Dermis blood vessel endothelial cell (primary cell): ENCODE measurements at regions not wholly inside any gene's neighbourhood (a gene's known extent, or its start where the extent isn't known, plus 50 kb on each side); places are given as distances from the start of the nearest gene placed in this dataset.
"Not testable (repeated sequence)": the region's sequence is repeated elsewhere in the genome, so short reads cannot be mapped to it uniquely, and the experiment has no call there.

Source experiments
- DNase-seq: peaks from one replicate; pipeline ENCODE4 v3.0.0; 2010

DNA sequence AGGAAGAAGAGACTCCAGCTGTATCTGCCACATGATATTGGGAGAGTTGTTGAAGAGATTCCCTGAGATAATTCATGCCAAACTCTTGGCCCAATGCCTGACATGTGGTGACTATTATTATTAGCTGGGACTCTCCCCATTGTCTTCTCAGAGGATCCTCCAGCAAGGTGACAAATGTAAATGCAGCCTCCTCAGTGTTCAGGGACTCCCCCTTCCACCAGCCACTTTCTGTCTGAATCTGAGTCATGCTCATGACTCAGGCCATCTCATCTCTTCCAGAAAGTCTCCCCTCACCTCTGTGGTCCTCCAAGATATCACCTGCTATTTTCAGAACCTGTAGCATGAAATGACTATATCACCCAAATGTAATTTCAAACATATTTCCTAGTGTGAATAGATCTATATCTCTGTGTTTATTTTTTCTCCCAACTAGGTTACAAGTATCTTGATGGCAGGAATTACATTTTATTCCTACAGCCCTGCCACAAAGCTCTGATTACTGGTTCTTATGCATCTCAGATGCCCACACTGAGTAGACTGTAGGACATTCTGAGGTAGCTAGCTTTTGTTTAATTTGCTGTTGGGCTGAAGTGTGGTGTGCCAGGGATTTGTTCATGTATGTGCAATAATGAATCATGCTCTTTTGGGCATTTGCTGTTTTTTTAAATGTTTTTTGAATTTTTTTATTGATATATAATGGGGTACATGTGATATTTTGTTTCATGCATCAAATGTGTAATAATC lies 126.6 kb upstream of the IL12B start:
- no peak for DNase-seq

DNA sequence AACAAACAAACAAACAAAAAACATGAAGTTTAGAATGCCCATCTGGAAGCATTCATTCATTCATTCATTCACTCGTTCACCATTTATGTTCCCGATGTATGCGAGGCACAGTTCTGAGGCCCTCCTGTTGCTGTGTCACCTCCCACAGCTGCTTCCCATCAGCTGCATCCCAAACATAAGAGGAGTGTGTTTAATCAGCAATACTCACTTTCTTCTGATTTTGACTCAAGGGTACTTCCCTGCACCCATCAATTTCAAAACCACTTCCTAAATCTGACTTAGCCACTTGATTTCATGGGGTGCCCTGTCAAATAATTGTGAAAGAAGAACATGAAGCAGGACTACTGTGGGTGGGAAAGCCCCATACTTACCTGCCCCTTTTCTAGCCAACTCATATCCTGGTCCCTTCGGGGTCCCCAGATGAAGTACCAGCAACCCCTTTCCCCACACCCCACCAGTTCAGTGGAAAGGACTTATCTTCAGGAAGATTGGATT lies 128.0 kb upstream of the IL12B start:
- no peak for DNase-seq

DNA sequence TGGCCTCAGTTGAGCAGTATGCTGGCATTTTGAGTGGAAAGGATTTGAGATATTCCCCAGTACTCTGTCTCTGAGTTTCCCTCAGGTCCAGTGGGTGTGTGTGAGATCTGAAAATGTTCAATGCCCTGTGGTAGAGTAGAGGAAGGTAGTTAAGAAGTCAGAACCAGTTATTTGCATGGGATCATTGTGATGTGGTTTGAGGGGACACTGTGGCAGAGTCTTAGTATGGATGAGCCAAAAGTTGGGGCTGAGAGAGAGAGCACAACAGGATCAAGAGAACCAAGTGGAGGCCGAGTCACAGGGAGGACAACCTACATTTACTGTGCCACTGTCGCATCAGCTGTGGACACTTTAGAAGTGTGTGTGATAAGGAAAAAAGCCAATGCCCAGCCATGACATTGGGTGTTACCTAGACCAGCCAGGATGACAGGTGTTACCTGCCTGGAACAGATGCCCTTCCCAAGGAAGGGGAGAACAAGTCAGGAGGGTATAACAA lies 128.9 kb upstream of the IL12B start:
- no peak for DNase-seq

DNA sequence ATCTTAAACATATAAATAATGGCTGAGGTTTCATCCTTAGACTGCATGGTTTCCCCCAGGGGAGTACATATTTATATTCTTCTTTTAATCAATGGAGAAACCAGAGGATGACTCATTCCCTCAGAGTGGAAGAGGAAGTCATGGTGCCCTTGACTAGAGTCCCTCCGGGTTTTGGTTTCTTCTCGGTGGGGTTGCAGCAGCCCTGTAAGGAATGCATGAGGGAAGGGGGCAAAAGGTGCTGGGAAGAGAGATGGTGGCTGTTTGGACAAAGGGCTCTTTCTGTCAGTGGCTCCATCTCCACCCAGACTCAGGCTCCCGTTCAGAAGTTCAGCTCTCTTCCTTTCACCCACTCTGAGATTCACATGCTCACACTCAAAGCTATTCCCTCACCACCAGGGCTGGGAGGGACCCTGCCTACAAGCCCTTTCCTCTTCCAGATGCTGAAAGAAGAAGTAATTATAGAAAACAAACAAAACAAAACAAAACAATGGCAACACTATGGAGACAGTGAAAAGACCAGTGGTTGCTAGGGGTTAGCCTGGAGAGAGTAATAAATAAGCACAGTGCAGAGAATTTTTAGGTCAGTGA lies 129.8 kb upstream of the IL12B start:
- no peak for DNase-seq

DNA sequence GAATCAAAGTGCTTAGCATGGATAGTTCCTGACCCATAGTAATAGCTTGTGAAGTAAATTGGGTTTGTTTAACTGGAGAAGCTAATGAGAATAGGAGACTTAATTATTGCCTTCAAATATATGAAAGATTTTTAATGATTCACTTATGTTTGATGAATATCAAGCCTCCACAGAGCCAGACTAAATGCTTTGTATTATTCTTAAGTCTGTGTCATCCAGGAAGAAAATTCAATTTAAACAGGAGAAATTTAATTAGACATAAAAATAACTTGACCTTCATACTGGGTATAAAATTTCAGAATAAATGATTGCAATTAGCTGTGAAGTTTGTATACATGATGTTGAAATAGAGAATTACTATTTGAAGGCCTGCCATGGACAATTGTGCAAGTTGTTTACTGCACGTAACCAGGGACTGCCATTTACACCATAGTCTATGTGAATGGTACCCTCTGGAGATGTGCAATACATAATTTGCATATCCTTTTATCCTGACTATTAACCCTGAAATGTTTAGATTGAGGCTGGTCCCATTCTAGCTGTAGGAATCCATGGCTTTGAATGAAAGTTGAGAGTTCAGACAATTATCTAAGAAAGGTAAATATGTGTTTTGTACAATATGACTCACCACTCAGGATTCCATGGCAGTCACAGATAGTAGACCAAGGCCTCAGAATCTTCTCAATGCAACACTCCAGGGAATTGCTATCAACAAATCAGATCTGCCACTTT lies 133.5 kb upstream of the IL12B start:
- DNase-seq, result no peak

DNA sequence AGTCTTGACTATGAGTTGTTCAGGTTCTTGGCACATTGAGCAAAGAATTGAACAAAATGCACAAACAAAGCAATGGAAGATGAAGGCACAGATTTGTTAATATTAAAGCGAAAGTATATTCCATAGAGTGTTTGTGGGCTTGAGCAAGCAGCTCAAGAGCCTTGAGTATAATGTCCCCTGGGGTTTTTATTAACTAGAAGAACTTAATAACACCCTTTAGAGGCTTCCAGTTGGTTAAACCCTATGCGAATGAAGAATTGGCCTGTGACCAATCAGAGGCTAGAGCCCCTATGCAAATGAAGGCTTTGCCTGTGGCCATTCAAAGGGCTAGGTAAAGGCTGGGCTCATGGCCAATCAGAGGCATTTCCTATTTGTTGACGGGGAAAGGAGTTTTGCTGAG lies 135.3 kb upstream of the IL12B start:
- no peak for DNase-seq

DNA sequence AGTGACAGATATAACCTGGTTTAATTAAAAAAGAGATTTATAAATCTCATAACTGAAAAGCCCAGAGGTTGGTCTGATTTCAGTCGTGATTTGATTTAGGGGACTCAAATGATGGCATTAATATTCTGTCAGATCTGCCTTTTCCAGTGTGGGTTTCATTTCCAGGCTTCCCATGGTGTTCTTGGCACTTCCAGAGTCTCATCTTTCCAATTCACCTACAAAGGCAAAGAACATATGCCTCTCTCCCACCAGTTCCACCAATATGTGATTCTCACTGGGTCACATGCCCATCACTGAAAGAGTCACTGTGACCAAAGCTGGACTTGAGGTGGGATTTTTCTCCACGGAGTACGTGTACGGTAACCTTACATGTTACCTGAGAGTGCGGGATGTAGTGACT lies 137.4 kb upstream of the IL12B start:
- no peak for DNase-seq

DNA sequence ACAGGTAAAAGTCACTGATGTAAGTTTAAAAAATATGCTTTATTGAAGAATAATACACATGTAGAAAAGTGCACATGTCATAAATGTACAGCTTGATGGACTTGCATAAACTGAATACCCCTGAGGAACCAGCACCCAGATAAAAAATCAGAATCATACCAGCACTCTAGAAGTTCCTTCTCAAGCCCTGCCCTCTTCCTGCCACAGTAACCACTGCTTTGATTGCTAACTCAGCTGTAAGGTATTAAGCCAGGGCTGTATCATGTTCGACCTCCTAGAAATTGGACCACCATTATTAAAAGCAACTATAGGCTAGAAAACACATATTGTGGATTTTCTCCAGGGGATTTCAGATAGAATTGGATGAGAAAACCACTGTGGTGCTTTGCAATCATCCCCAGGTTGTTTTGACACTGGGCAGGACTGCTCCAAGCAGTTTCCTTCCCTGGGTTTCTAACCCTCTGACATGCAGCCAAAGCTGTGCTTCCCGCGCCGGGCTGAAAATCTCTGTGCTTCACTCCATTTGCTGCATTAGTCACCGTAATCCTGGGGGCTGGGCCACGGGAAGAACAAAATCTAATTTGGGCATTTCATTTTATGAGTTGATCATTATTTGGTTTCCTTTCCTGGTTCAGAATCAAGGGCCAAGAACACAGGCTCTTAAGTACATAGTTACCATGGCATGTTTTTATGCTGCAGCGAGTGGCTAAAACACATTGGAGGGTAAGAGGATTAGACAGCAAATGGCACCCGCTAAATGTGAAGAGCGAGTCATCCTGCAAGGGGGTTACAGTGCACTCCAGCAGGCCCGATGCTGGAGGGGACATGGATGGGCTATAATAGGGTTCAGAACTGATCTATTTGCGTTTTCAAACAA lies 139.4 kb upstream of the IL12B start:
- no peak for DNase-seq

DNA sequence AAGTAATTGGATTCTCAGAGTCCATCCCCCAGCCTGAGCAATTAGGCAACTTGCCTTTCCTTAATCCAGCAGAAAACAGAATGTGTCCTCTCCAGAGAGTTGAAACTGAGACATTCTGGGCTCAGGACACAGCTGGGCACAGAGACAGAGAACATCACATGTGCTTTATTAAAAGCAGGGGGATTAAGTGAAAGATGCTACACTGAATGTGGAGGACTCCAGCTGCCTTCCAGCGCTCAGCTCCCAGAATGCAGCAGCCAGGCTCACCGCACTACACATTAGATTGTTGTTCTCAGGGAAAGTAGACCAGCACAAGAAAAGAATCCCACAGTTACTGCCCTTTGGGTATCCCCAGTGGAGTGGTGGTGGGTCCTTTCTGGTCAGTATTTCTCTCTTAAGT lies 141.6 kb upstream of the IL12B start:
- no peak for DNase-seq

DNA sequence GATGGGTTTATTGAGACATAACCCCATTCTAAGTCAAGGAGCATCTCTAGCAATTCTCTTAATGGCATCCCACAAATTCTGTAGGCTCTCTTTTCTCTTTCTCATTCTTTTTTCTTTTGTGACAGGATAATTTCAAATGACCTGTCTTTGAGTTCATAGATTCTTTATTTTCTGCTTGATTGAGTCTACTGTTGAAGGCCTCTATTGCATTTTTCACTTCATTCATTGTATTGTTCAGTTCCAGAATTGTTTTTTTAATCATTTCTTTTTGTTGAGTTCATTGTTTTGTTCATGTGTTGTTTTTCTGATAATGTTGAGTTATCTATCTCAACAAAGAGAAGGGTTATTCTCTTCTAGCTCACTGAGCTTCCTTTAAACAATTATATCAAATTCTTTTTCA lies 144.7 kb upstream of the IL12B start:
- no peak for DNase-seq

DNA sequence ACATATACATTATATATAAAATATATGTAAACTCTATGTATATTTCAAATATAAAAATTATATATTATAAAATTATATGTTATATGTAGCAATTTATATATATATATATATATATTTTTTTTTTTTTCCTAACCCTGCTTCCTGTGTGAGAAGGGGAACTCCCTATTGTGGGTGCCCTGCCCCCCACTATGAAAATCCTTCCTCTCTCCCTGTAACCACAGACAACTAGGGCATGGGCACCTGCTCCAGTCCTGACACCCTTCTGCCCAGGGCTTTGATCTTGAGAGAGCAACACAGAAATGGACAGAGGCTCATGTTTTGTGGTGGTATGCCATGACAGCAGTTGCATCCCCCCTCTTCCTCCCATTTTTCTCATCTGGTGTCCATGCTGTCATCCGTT lies 148.7 kb upstream of the IL12B start:
- no peak for DNase-seq

DNA sequence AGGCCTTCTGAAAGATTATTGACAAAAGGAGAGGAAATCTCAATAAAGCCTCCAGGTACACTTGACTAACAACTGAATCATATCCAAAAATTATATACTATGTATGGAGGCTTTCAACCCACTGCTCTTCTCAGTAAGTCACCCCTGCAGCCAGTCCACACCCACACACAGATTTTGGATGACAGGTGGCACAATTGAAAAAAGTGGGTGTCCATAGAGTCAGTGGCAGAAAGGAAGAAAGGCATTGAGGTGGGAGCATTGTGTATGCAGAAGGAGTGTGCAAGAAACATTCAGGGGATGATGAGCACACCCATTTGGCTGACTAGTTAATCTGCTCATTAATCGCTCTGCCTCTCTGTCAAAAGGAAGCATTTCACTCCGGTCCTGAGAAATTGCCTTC lies 150.6 kb upstream of the IL12B start:
- no peak for DNase-seq

DNA sequence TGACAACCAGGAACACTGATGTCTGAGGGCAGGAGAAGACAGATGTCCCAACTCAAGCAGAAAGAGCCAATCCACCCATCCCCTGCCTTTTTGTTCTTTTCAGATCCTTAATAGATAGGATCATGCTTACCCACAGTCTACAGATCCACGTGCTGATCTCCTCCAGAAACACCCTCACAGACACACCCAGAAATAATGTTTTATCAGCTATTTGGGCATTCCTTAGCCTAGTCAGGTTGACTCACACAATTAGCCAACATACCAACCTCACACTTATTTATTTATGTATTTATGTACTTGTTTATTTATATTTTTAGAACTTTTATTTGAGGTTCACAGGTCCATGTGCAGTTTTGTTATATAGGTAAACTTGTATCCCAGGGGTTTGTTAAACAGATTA lies 151.5 kb upstream of the IL12B start:
- DNase-seq, result no peak

DNA sequence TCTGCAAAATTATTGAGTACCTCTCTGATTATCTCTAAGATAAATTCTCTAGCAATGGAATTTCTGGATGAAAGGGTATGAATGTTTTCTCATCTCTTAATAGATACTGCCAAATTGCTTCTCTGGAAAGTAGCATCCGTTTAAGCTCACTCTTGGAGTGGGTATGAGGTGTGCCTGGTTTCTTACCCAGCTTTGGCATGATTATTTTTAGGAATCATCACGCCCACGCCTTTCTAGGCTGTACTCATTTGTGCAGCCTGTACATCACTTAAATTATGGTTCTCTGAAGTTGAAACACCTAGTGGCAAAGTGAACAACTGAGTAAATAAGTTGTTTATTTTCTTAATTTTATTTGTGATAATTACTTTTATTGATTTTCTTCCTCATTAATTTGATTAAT lies 156.5 kb upstream of the IL12B start:
- no peak for DNase-seq

DNA sequence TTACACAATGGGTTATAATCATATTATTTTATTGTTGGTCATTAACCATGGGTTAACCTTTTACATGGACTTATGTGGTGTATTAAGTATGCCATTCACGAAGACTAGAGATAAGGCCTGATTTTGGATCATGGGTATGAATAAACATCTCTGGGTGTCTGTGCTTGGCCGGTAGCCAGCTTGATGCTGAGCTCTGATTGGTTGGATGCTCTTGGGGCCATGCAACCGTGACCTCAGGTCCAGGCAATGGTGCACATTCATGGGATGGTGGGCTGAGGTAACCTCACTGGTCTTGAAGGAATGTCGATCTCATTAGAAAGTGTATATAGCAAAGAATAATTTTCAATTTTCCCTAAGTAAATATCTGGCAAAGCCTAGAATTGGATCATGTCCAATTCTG lies 158.2 kb upstream of the IL12B start:
- DNase-seq, result no peak

DNA sequence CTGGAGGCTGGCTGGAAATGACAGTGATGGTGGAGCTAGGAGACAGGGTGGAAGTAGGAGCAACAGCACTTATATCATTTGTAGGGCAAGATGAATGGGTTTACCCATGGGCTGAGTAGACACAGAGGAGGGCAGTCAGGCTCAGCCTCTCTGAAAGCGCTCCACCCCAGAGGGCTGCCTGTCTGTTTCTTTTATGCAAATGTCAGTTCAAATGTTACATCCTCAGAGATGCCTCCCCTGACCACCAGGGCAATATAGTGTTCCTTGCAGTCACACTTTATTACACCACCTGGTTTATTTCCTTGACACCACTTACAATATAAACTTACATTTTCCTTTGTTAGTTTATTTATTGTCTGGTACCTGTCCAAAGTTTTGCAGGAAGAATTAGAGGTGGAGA lies 159.5 kb upstream of the IL12B start:
- no peak for DNase-seq

DNA sequence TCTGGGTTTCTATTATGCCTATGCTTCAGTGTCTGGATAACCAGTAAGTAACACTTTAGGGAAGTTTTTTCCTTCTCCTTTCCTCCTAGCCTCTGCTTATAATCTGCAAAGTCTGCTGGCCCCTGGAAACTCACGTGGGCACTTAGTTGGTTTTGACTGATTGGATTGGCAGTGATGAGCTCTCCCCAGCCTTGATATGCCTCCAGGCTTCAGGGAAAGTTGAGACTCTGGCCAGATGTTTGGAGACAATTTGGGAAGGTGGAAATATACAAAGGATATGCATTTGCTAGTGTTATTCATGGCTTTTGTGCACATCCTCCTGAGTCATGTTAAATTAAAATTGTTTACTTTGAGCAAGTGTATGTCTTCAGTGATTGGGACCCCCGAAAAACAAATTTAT lies 160.2 kb upstream of the IL12B start:
- no peak for DNase-seq

DNA sequence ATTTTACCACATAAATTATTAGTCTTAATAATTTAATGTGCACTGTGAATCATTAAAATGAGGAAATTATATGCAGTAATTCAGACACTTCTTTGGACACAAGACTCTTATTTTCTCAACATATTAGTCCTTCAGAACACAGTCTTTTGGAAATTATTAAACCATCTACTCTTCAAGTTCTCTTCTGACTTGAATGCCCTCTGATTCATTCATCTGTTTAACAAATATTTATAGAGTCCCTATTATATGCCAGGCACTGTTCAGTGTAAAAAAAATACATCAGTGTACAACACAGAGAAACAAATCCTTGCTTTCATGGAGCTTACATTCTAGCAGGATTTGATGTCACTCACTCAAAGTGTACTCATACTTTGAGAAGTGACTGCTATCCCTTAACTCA lies 163.4 kb upstream of the IL12B start:
- DNase-seq, result no peak

DNA sequence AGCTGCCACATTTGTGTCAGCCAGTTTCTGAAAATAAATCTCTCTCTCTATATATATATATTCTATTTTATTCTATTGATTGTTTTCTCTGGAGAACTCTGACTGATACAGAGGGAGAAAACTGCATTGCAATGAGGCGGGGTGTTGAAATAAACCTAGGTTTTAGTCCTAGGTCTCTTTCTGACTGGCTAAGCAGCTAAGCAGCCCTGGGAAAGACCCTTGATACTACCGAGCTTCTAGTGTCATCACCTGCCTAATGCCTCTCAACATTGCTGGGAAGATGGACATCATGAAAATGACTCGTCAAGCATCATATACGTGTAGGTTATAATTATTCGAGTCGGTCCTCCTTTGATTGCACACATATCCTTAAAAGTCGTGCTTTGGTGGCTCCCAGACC lies 166.5 kb upstream of the IL12B start:
- no peak for DNase-seq

DNA sequence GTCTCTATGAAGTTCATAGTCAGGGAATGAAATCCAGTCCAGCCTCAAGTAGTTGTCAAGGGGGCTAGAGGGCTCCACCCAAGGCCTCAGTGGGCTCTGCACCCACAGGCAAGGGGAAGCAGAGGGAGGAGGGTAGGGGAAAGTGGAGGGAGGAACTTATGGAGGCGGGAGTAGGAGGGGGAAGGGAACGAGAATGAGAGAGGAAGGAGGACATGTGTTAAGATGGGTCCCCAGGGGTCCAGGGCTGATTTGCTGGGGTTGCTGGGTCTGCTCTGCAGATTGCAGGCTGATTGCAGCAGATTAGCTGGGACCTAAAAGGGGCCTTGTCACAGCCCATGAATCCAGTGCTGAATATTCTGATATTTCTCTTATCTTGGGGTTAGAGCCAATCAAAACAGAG lies 166.9 kb upstream of the IL12B start:
- no peak for DNase-seq

DNA sequence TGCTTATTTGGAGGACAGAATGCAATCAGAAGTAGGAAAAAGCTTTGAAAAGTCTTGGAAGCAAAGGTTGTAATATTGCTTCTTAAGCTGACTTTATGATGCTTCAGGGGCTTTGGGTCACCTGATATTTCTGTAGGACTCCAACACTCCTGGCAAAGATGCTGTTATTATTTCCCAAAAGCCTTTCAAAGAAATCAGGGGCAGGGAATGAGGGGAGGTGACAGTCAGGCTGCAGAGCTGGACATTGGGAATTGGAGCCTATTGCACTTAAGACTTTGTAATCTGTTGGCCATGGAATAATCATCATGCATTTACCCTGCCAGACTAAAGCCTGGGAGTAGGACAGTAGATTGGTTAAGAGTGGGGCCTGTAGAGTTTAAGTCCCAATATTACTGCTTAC lies 168.3 kb upstream of the IL12B start:
- DNase-seq, result no peak

DNA sequence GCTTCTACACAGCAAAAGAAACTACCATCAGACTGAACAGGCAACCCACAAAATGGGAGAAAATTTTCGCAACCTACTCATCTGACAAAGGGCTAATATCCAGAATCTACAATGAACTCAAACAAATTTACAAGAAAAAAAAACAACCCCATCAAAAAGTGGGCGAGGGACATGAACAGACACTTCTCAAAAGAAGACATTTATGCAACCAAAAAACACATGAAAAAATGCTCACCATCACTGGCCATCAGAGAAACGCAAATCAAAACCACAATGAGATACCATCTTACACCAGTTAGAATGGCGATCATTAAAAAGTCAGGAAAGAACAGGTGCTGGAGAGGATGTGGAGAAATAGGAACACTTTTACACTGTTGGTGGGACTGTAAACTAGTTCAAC lies 171.8 kb upstream of the IL12B start:
- DNase-seq, result not testable (repeated sequence)

DNA sequence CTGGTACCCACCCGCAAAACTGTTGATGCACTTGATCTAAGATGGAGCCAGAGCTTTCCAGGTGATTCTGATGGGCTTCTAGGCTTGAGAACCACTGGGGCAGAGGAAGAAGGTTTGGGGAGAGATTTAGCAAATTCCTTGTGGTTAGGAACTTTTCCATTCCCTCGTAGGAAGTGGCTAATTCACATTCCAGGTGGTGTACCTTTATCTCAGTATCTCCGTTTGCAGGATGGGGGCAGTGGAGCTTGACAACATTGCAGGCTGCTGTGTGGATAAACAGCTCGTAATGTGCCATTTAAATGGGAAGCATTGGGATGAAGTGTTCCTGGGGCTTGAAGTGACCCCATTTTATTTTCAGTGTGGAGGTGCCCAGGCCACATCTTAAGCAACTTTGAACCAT lies 172.9 kb upstream of the IL12B start:
- no peak for DNase-seq
